WTC11 (cell line): ENCODE measurements at regions not wholly inside any gene's neighbourhood (a gene's known extent, or its start where the extent isn't known, plus 50 kb on each side); places are given as distances from the start of the nearest gene placed in this dataset.

Experiments used
- ATF1 ChIP-seq: sonication (generic); formaldehyde crosslinking; IDR thresholded peaks from 2 replicates; pipeline ENCODE4 v1.8.1; 2023; ENCODE audit warnings: mild to moderate bottlenecking, moderate library complexity, missing genetic modification reagents
- CBFB ChIP-seq: sonication (generic); formaldehyde crosslinking; IDR thresholded peaks from 2 replicates; pipeline ENCODE4 v1.8.1; 2022; ENCODE audit warnings: mild to moderate bottlenecking, low read depth, missing genetic modification reagents
- CTCF ChIP-seq: fragments of 200-600 bp; IDR thresholded peaks from 2 replicates; pipeline ENCODE4 v1.8.0; 2022; ENCODE audit warnings: antibody characterized with exemption
- EMX1 ChIP-seq: fragments of 250-450 bp; sonication (Bioruptor Pico); IDR thresholded peaks from 2 replicates; pipeline ENCODE4 v1.8.0; 2021; ENCODE audit warnings: mild to moderate bottlenecking
- MAX ChIP-seq: sonication (generic); formaldehyde crosslinking; IDR thresholded peaks from 2 replicates; pipeline ENCODE4 v1.8.0; 2022; ENCODE audit warnings: mild to moderate bottlenecking, missing genetic modification reagents
- RELA ChIP-seq: sonication (generic); formaldehyde crosslinking; IDR thresholded peaks from 2 replicates; pipeline ENCODE4 v1.8.1; 2022; ENCODE audit warnings: missing genetic modification reagents, mild to moderate bottlenecking, borderline replicate concordance
- TEAD1 ChIP-seq: sonication (generic); formaldehyde crosslinking; IDR thresholded peaks from 2 replicates; pipeline ENCODE4 v1.8.0; 2022; ENCODE audit warnings: mild to moderate bottlenecking, missing genetic modification reagents
- ZNF121 ChIP-seq: sonication (generic); formaldehyde crosslinking; IDR thresholded peaks from 2 replicates; pipeline ENCODE4 v1.8.0; 2023; ENCODE audit warnings: missing genetic modification reagents
- ZNF138 ChIP-seq: sonication (generic); formaldehyde crosslinking; conservative IDR thresholded peaks from 2 replicates; pipeline ENCODE4 v1.8.1; 2022; ENCODE audit warnings: mild to moderate bottlenecking, moderate library complexity, missing genetic modification reagents
- ZNF219 ChIP-seq: sonication (generic); formaldehyde crosslinking; IDR thresholded peaks from 2 replicates; pipeline ENCODE4 v1.8.0; 2023; ENCODE audit warnings: missing genetic modification reagents, mild to moderate bottlenecking, borderline replicate concordance
- ZNF232 ChIP-seq: sonication (generic); formaldehyde crosslinking; IDR thresholded peaks from 2 replicates; pipeline ENCODE4 v1.8.0; 2022; ENCODE audit warnings: mild to moderate bottlenecking, missing genetic modification reagents
- TF ChIP-seq, protein P1 (sequence below): sonication (generic); formaldehyde crosslinking; IDR thresholded peaks from 2 replicates; pipeline ENCODE4 v1.8.1; 2022; ENCODE audit warnings: mild to moderate bottlenecking, moderate library complexity, missing genetic modification reagents
- TF ChIP-seq, protein P2 (sequence below): sonication (generic); formaldehyde crosslinking; IDR thresholded peaks from 2 replicates; pipeline ENCODE4 v1.8.1; 2023; ENCODE audit warnings: mild to moderate bottlenecking, moderate library complexity, missing genetic modification reagents
- TF ChIP-seq, protein P3 (sequence below): sonication (generic); formaldehyde crosslinking; IDR thresholded peaks from 2 replicates; pipeline ENCODE4 v1.8.1; 2022; ENCODE audit warnings: low read depth, missing genetic modification reagents, borderline replicate concordance

GRCh38 chr1:227391879-227392278, 73.6 kb upstream of the CDC42BPA start:
- TF ChIP-seq CTCF: no peak
- TF ChIP-seq TEAD1 (CRISPR knock-in tag): no peak
- TF ChIP-seq, protein P1, sequence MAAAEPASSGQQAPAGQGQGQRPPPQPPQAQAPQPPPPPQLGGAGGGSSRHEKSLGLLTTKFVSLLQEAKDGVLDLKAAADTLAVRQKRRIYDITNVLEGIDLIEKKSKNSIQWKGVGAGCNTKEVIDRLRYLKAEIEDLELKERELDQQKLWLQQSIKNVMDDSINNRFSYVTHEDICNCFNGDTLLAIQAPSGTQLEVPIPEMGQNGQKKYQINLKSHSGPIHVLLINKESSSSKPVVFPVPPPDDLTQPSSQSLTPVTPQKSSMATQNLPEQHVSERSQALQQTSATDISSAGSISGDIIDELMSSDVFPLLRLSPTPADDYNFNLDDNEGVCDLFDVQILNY (CRISPR knock-in tag): no peak
- no peak for TF ChIP-seq CBFB (CRISPR knock-in tag)
- TF ChIP-seq MAX (CRISPR knock-in tag): no peak
- TF ChIP-seq EMX1 (CRISPR knock-in tag): no peak
- TF ChIP-seq ZNF121 (CRISPR knock-in tag): no peak
- no peak for TF ChIP-seq ATF1 (CRISPR knock-in tag)
- TF ChIP-seq, protein P2, sequence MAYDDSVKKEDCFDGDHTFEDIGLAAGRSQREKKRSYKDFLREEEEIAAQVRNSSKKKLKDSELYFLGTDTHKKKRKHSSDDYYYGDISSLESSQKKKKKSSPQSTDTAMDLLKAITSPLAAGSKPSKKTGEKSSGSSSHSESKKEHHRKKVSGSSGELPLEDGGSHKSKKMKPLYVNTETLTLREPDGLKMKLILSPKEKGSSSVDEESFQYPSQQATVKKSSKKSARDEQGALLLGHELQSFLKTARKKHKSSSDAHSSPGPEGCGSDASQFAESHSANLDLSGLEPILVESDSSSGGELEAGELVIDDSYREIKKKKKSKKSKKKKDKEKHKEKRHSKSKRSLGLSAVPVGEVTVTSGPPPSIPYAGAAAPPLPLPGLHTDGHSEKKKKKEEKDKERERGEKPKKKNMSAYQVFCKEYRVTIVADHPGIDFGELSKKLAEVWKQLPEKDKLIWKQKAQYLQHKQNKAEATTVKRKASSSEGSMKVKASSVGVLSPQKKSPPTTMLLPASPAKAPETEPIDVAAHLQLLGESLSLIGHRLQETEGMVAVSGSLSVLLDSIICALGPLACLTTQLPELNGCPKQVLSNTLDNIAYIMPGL (CRISPR knock-in tag): no peak
- no peak for TF ChIP-seq ZNF232 (CRISPR knock-in tag)
- TF ChIP-seq ZNF138 (CRISPR knock-in tag): no peak
- TF ChIP-seq RELA (CRISPR knock-in tag): no peak
- no peak for TF ChIP-seq ZNF219 (CRISPR knock-in tag)
- TF ChIP-seq, protein P3, sequence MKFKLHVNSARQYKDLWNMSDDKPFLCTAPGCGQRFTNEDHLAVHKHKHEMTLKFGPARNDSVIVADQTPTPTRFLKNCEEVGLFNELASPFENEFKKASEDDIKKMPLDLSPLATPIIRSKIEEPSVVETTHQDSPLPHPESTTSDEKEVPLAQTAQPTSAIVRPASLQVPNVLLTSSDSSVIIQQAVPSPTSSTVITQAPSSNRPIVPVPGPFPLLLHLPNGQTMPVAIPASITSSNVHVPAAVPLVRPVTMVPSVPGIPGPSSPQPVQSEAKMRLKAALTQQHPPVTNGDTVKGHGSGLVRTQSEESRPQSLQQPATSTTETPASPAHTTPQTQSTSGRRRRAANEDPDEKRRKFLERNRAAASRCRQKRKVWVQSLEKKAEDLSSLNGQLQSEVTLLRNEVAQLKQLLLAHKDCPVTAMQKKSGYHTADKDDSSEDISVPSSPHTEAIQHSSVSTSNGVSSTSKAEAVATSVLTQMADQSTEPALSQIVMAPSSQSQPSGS: no peak
